Left ventricle myocardium inferior (tissue), 1 donor: ENCODE measurements at regions not wholly inside any gene's neighbourhood (a gene's known extent, or its start where the extent isn't known, plus 50 kb on each side); places are given as distances from the start of the nearest gene placed in this dataset.

Source experiments
- DNase-seq: peaks from one replicate; pipeline ENCODE4 v3.0.0-alpha.2; 2020
- H3K27ac ChIP-seq: fragments of 200-600 bp; replicated peaks from 2 replicates; pipeline ENCODE4 v1.8.0; 2021
- H3K27me3 ChIP-seq: fragments of 200-600 bp; 2 replicates; pipeline ENCODE4 v1.8.0; 2021; ENCODE audit warnings: low read depth
- H3K36me3 ChIP-seq: fragments of 200-600 bp; 2 replicates; pipeline ENCODE4 v1.8.0; 2021
- H3K4me1 ChIP-seq: fragments of 200-600 bp; 2 replicates; pipeline ENCODE4 v1.8.0; 2021
- H3K4me3 ChIP-seq: fragments of 200-600 bp; 2 replicates; pipeline ENCODE4 v1.8.0; 2021; ENCODE audit warnings: mild to moderate bottlenecking, moderate library complexity
- H3K9me3 ChIP-seq: fragments of 200-600 bp; replicated peaks from 2 replicates; pipeline ENCODE4 v1.8.0; 2021
- CTCF ChIP-seq: fragments of 200-600 bp; IDR thresholded peaks from 2 replicates; pipeline ENCODE4 v1.8.0; 2021; ENCODE audit warnings: antibody characterized with exemption, mild to moderate bottlenecking, borderline replicate concordance
- intact Hi-C: fragments of 100-400 bp; cut with micrococcal nuclease; formaldehyde crosslinking; loops from one replicate; pipeline ENCODE4 v1.11.0; 2022
- donor health status: DM: no; HTN: yes; CAD: no; lungs with severe emphysema.

- no peak for TF ChIP-seq CTCF
- Histone ChIP-seq H3K4me1 (no peaks in the 10 kb centered on the region), H3K36me3 (no peaks in the 10 kb centered on the region), H3K9me3 (peaks cover 7% of the 10 kb centered on the region), H3K27me3 (no peaks in the 10 kb centered on the region), H3K27ac (no peak overlapping the region), H3K4me3 (no peak overlapping the region)
- intact Hi-C loops = no loop called here
- no peak for DNase-seq
Measured at GRCh38 chr6:74431873-74432580, 736.0 kb downstream of the CD109 start.

- no peak overlapping the region for H3K4me3 ChIP-seq
- no peak overlapping the region for H3K27ac ChIP-seq
- intact Hi-C loops = no loop called here
- no peaks in the 10 kb centered on the region for H3K27me3 ChIP-seq
- no peaks in the 10 kb centered on the region for H3K4me1 ChIP-seq
- TF ChIP-seq CTCF = no peak
- DNase-seq = no peak
- H3K9me3 ChIP-seq = peaks cover 32% of the 10 kb centered on the region
- no peaks in the 10 kb centered on the region for H3K36me3 ChIP-seq
Measured at GRCh38 chr6:74420221-74420620, 724.2 kb downstream of the CD109 start.

GRCh38 chr6:74415056-74415455 lies 719.1 kb downstream of the CD109 start:
- Histone ChIP-seq H3K4me1 (no peaks in the 10 kb centered on the region), H3K27ac (no peak overlapping the region), H3K9me3 (peaks cover 13% of the 10 kb centered on the region), H3K27me3 (no peaks in the 10 kb centered on the region), H3K4me3 (no peak overlapping the region), H3K36me3 (no peaks in the 10 kb centered on the region)
- intact Hi-C loops = no loop called here
- TF ChIP-seq CTCF = no peak
- DNase-seq = no peak

- Histone ChIP-seq H3K9me3 (peaks cover 8% of the 10 kb centered on the region), H3K4me1 (no peaks in the 10 kb centered on the region), H3K4me3 (no peak overlapping the region), H3K36me3 (no peaks in the 10 kb centered on the region), H3K27ac (no peak overlapping the region), H3K27me3 (no peaks in the 10 kb centered on the region)
- no peak for DNase-seq
- TF ChIP-seq CTCF = no peak
- intact Hi-C loops = no loop called here
Measured at GRCh38 chr6:74410630-74411029, 714.6 kb downstream of the CD109 start.

- no peaks in the 10 kb centered on the region for H3K36me3 ChIP-seq
- DNase-seq = no peak
- H3K4me3 ChIP-seq = no peak overlapping the region
- intact Hi-C loops = no loop called here
- H3K27me3 ChIP-seq = no peaks in the 10 kb centered on the region
- no peak overlapping the region for H3K27ac ChIP-seq
- peaks cover 12% of the 10 kb centered on the region for H3K9me3 ChIP-seq
- H3K4me1 ChIP-seq = no peaks in the 10 kb centered on the region
- peak; percentile 48 for TF ChIP-seq CTCF
Measured at GRCh38 chr6:74409447-74409846, 713.4 kb downstream of the CD109 start.
